ENCODE measurements at regions not wholly inside any gene's neighbourhood (a gene's known extent, or its start where the extent isn't known, plus 50 kb on each side); places are given as distances from the start of the nearest gene placed in this dataset.

DNA sequence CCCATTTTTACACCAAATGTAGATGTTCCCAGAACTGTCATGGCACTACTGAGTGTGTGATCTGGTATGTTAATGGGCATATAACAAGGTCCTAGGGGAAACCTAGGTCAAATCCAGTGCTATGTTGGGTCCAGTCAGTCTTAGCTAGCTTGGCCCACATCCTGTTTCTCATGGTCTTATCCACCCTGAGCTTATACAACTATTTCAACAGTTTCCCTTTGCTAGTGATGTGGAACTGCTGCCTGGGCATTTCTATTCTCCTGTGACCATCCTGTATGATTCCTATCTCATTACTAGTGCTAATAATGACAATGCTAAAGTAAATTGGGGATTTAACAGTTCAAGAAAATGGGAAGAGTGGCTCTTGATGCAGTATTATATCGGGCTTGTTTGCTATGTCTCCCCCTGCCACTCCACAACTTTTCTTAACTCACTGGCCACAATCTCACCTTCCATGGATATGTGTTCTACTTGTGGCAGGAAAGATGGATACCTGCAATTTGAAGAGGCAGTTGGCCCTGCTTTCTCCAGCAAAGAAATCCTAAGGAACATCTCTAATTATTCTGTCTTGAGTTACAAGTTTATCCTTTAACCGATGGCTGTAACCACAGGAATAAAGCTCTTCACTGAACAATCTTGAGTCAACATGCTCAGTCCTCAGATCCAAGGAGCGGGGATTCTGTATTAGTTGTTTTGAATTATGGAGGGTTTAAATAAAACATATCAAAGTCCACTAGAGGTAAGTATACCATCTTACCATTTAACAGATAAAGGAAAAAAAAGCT is 707.8 kb downstream of the XPNPEP1 start:
- TF ChIP-seq POLR2AphosphoS5 (IDR thresholded peaks at IDR 0.05) = no peak
- no peak for TF ChIP-seq EZH2 (IDR thresholded peaks at IDR 0.05; ENCODE audit: borderline replicate concordance, insufficient read depth, low read length, poor library complexity, severe bottlenecking)
